ENCODE measurements at regions not wholly inside any gene's neighbourhood (a gene's known extent, or its start where the extent isn't known, plus 50 kb on each side); places are given as distances from the start of the nearest gene placed in this dataset.
A peak's percentile ranks its signal among the peaks of the same experiment; 100 is the strongest.

- TF ChIP-seq POLR2A (IDR thresholded peaks at IDR 0.05) (no peak), CTCF (IDR thresholded peaks at IDR 0.05 in 4 of 5, conservative IDR thresholded peaks at IDR 0.05 in 1 of 5) (no peak)
- intact Hi-C loops (cut with DNase I; ENCODE audit: low total_unique reads), result no loop called here
- Histone ChIP-seq H3K4me1 (no peaks in the 10 kb centered on the region), H3K4me3 (no peak overlapping the region), H3K27ac (no peak overlapping the region), H3K9me3 (no peaks in the 10 kb centered on the region), H3K36me3 (no peaks in the 10 kb centered on the region), H3K27me3 (peaks cover 0 to 8% (median 0%) of the 10 kb centered on the region in 3 donors)
- no peak for ATAC-seq
- in situ Hi-C loops (cut with MboI; ENCODE audit: low sequenced_read_pairs in 4 of 4), result no loop called here
- no peak for DNase-seq
These were observed 167.3 kb upstream of the MPHOSPH6 start for GRCh38 chr16:82337355-82337754.

- Histone ChIP-seq H3K36me3 (no peaks in the 10 kb centered on the region), H3K27ac (no peak overlapping the region), H3K4me3 (no peak overlapping the region), H3K4me1 (no peaks in the 10 kb centered on the region), H3K9me3 (no peaks in the 10 kb centered on the region), H3K27me3 (no peaks in the 10 kb centered on the region)
- TF ChIP-seq POLR2A (IDR thresholded peaks at IDR 0.05) (no peak), CTCF (IDR thresholded peaks at IDR 0.05 in 4 of 5, conservative IDR thresholded peaks at IDR 0.05 in 1 of 5) (no peak)
- DNase-seq (no peak), ATAC-seq (no peak)
- intact Hi-C loops (cut with DNase I; ENCODE audit: low total_unique reads), result no loop called here
- in situ Hi-C loops (cut with MboI; ENCODE audit: low sequenced_read_pairs in 4 of 4), result no loop called here
These were observed 162.1 kb upstream of the MPHOSPH6 start for GRCh38 chr16:82331974-82332750.

- intact Hi-C loops (cut with DNase I; ENCODE audit: low total_unique reads), result no loop called here
These were observed 161.4 kb upstream of the MPHOSPH6 start for GRCh38 chr16:82331397-82331796.

GRCh38 chr16:82329504-82330192 is 159.6 kb upstream of the MPHOSPH6 start:
- no peaks in the 10 kb centered on the region for H3K9me3 ChIP-seq
- no peak for DNase-seq
- no peak for TF ChIP-seq POLR2A (IDR thresholded peaks at IDR 0.05)
- H3K4me3 ChIP-seq, result no peak overlapping the region
- peak in 1 of 2 donors; percentile 49 for ATAC-seq
- no peak overlapping the region for H3K27ac ChIP-seq
- H3K36me3 ChIP-seq, result no peaks in the 10 kb centered on the region
- in situ Hi-C loops (cut with MboI; ENCODE audit: low sequenced_read_pairs in 4 of 4) (no loop called here), intact Hi-C loops (cut with DNase I; ENCODE audit: low total_unique reads) (no loop called here)
- H3K4me1 ChIP-seq, result no peaks in the 10 kb centered on the region
- no peaks in the 10 kb centered on the region for H3K27me3 ChIP-seq

More at GRCh38 chr16:82331397-82331796, 161.4 kb upstream of the MPHOSPH6 start:
- ATAC-seq (no peak), DNase-seq (no peak)
- no peak overlapping the region for H3K27ac ChIP-seq
- no peaks in the 10 kb centered on the region for H3K9me3 ChIP-seq
- H3K36me3 ChIP-seq, result no peaks in the 10 kb centered on the region
- in situ Hi-C loops (cut with MboI; ENCODE audit: low sequenced_read_pairs in 4 of 4), result no loop called here
- no peaks in the 10 kb centered on the region for H3K4me1 ChIP-seq
- H3K4me3 ChIP-seq, result no peak overlapping the region
- no peak for TF ChIP-seq POLR2A (IDR thresholded peaks at IDR 0.05)
- TF ChIP-seq CTCF (IDR thresholded peaks at IDR 0.05 in 4 of 5, conservative IDR thresholded peaks at IDR 0.05 in 1 of 5), result no peak
- no peaks in the 10 kb centered on the region for H3K27me3 ChIP-seq

- in situ Hi-C loops (cut with MboI; ENCODE audit: low sequenced_read_pairs in 4 of 4) (no loop called here), intact Hi-C loops (cut with DNase I; ENCODE audit: low total_unique reads) (no loop called here)
- Histone ChIP-seq H3K4me3 (no peak overlapping the region), H3K36me3 (no peaks in the 10 kb centered on the region), H3K27me3 (no peaks in the 10 kb centered on the region), H3K9me3 (no peaks in the 10 kb centered on the region), H3K27ac (no peak overlapping the region), H3K4me1 (no peaks in the 10 kb centered on the region)
- DNase-seq, result no peak
- TF ChIP-seq CTCF (IDR thresholded peaks at IDR 0.05 in 4 of 5, conservative IDR thresholded peaks at IDR 0.05 in 1 of 5) (no peak), POLR2A (IDR thresholded peaks at IDR 0.05) (no peak)
- no peak for ATAC-seq
These were observed 159.0 kb upstream of the MPHOSPH6 start for GRCh38 chr16:82328881-82329469.
